ENCODE measurements at regions not wholly inside any gene's neighbourhood (a gene's known extent, or its start where the extent isn't known, plus 50 kb on each side); places are given as distances from the start of the nearest gene placed in this dataset.

GRCh38 chr5:7018601-7019000 is 305.4 kb downstream of the TENT4A start:
- TF ChIP-seq CTCF (IDR thresholded peaks at IDR 0.05) = no peak
- no peak for TF ChIP-seq EZH2 (IDR thresholded peaks at IDR 0.05; ENCODE audit: borderline replicate concordance, insufficient read depth, low read depth, low read length, poor library complexity, severe bottlenecking)
